ENCODE measurements at regions not wholly inside any gene's neighbourhood (a gene's known extent, or its start where the extent isn't known, plus 50 kb on each side); places are given as distances from the start of the nearest gene placed in this dataset.

DNA sequence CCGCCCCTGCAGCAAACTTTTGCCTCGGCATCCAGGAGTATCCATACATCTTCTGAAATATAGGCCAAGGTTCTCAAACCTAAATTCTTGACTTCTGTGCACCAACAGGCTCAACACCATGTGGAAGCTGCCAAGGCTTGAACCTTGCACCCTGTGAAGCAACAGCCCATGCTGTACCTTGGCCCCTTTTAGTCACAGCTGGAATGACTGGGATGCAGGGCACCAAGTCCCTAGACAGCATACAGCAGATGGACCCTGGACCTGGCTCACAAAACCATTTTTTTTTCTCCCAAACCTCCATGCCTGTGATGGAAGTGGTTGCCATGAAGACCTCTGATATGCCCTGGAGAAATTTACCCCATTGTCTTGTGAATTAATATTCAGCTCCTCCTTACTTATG, 233.8 kb upstream of the KCND2 start:
- TF ChIP-seq, protein P1, sequence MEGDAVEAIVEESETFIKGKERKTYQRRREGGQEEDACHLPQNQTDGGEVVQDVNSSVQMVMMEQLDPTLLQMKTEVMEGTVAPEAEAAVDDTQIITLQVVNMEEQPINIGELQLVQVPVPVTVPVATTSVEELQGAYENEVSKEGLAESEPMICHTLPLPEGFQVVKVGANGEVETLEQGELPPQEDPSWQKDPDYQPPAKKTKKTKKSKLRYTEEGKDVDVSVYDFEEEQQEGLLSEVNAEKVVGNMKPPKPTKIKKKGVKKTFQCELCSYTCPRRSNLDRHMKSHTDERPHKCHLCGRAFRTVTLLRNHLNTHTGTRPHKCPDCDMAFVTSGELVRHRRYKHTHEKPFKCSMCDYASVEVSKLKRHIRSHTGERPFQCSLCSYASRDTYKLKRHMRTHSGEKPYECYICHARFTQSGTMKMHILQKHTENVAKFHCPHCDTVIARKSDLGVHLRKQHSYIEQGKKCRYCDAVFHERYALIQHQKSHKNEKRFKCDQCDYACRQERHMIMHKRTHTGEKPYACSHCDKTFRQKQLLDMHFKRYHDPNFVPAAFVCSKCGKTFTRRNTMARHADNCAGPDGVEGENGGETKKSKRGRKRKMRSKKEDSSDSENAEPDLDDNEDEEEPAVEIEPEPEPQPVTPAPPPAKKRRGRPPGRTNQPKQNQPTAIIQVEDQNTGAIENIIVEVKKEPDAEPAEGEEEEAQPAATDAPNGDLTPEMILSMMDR (IDR thresholded peaks at IDR 0.05) = no peak
- no peak for TF ChIP-seq EZH2 (IDR thresholded peaks at IDR 0.05; ENCODE audit: borderline replicate concordance, insufficient read depth, low read depth, low read length, poor library complexity, severe bottlenecking)
- ATAC-seq (ENCODE audit: low read depth) (no peak), DNase-seq (no peak)
- Mint-ChIP-seq H3K4me3 (no peak overlapping the region), H3K9me3 (ENCODE audit: insufficient read depth) (peaks cover 6% of the 10 kb centered on the region), H3K27ac (no peak overlapping the region), H3K27me3 (no peaks in the 10 kb centered on the region), H3K4me1 (no peaks in the 10 kb centered on the region)
- 86% methylated on average over 2 of the region's 2 CpGs for WGBS (ENCODE audit: insufficient coverage)
- no peaks in the 10 kb centered on the region for H3K79me2 ChIP-seq (ENCODE audit: control insufficient read depth, insufficient read depth, low read length)
- no peaks in the 10 kb centered on the region for H3K27me3 ChIP-seq (replicated peaks in 1 of 4; ENCODE audit: control extremely low read depth in 1 of 4, control insufficient read depth in 3 of 4, insufficient read depth in 4 of 4, low read length in 3 of 4)
- POLR2A ChIA-PET = no interaction called here
- H4K20me1 ChIP-seq (ENCODE audit: control insufficient read depth, insufficient read depth, low read length, poor library complexity, severe bottlenecking) = no peaks in the 10 kb centered on the region
- no peaks in the 10 kb centered on the region for H3K36me3 ChIP-seq (replicated peaks in 1 of 2; ENCODE audit: control extremely low read depth in 1 of 2, control insufficient read depth in 1 of 2, extremely low read depth in 1 of 2, insufficient read depth in 2 of 2, low read length in 1 of 2)
- H3K4me2 ChIP-seq (replicated peaks; ENCODE audit: low read depth, low read length, poor library complexity, severe bottlenecking) = no peak overlapping the region
- no peaks in the 10 kb centered on the region for H3K4me1 ChIP-seq (ENCODE audit: control insufficient read depth in 2 of 2, insufficient read depth in 2 of 2, low read length in 2 of 2)
- no peak overlapping the region for H3K27ac ChIP-seq (ENCODE audit: low read length in 2 of 2)
- H3K4me3 ChIP-seq (ENCODE audit: control extremely low read depth in 1 of 5, extremely low read depth in 1 of 5, insufficient read depth in 1 of 5, low read depth in 2 of 5, low read length in 4 of 5) = no peak overlapping the region
- peaks cover 0 to 10% (median 0%) of the 10 kb centered on the region in 3 donors for H3K9me3 ChIP-seq (ENCODE audit: control extremely low read depth in 1 of 3, control insufficient read depth in 2 of 3, insufficient read depth in 1 of 3, low read length in 2 of 3)
- intact Hi-C loops (cut with micrococcal nuclease) = no loop called here
- H3K9ac ChIP-seq (ENCODE audit: low read length) = no peak overlapping the region
- H2AFZ ChIP-seq (ENCODE audit: insufficient read depth, low read depth, low read length, poor library complexity, severe bottlenecking) = no peak overlapping the region
- CTCF ChIA-PET = no interaction called here

DNA sequence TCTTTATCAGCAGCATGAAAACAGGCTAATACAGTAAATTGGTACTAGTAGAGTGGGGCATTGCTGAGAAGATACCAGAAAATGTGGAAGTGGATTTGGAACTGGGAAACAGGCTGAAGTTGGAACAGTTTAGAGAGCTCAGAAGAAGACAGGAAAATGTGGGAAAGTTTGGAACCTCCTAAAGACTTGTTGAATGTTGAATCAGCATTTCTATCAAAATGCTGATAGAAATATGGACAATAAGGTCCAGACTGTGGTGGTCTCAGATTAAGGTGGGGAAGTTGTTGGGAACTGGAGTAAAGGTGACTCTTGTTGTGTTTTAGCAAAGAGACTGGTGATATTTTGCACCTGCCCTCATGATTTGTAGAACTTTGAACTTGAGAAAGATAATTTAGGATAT, 231.2 kb upstream of the KCND2 start:
- H3K27me3 ChIP-seq (replicated peaks in 1 of 4; ENCODE audit: control extremely low read depth in 1 of 4, control insufficient read depth in 3 of 4, insufficient read depth in 4 of 4, low read length in 3 of 4) = no peaks in the 10 kb centered on the region
- no peak overlapping the region for H3K4me3 ChIP-seq (ENCODE audit: control extremely low read depth in 1 of 5, extremely low read depth in 1 of 5, insufficient read depth in 1 of 5, low read depth in 2 of 5, low read length in 4 of 5)
- no peak overlapping the region for H2AFZ ChIP-seq (ENCODE audit: insufficient read depth, low read depth, low read length, poor library complexity, severe bottlenecking)
- CTCF ChIA-PET = no interaction called here
- POLR2A ChIA-PET = no interaction called here
- TF ChIP-seq EZH2 (IDR thresholded peaks at IDR 0.05; ENCODE audit: borderline replicate concordance, insufficient read depth, low read depth, low read length, poor library complexity, severe bottlenecking) = no peak
- TF ChIP-seq, protein P1 (IDR thresholded peaks at IDR 0.05) = no peak
- no peak overlapping the region for H3K27ac ChIP-seq (ENCODE audit: low read length in 2 of 2)
- Mint-ChIP-seq H3K4me3 (no peak overlapping the region), H3K9me3 (ENCODE audit: insufficient read depth) (peaks cover 6% of the 10 kb centered on the region), H3K27ac (no peak overlapping the region), H3K4me1 (no peaks in the 10 kb centered on the region), H3K27me3 (no peaks in the 10 kb centered on the region)
- no peak overlapping the region for H3K4me2 ChIP-seq (replicated peaks; ENCODE audit: low read depth, low read length, poor library complexity, severe bottlenecking)
- no peak overlapping the region for H3K9ac ChIP-seq (ENCODE audit: low read length)
- no peak for ATAC-seq (ENCODE audit: low read depth)
- H3K4me1 ChIP-seq (ENCODE audit: control insufficient read depth in 2 of 2, insufficient read depth in 2 of 2, low read length in 2 of 2) = no peaks in the 10 kb centered on the region
- no peaks in the 10 kb centered on the region for H4K20me1 ChIP-seq (ENCODE audit: control insufficient read depth, insufficient read depth, low read length, poor library complexity, severe bottlenecking)
- peaks cover 0 to 10% (median 0%) of the 10 kb centered on the region in 3 donors for H3K9me3 ChIP-seq (ENCODE audit: control extremely low read depth in 1 of 3, control insufficient read depth in 2 of 3, insufficient read depth in 1 of 3, low read length in 2 of 3)
- intact Hi-C loops (cut with micrococcal nuclease) = no loop called here
- no peaks in the 10 kb centered on the region for H3K36me3 ChIP-seq (replicated peaks in 1 of 2; ENCODE audit: control extremely low read depth in 1 of 2, control insufficient read depth in 1 of 2, extremely low read depth in 1 of 2, insufficient read depth in 2 of 2, low read length in 1 of 2)
- H3K79me2 ChIP-seq (ENCODE audit: control insufficient read depth, insufficient read depth, low read length) = no peaks in the 10 kb centered on the region
- DNase-seq = no peak
